ENCODE measurements at regions not wholly inside any gene's neighbourhood (a gene's known extent, or its start where the extent isn't known, plus 50 kb on each side); places are given as distances from the start of the nearest gene placed in this dataset.

GRCh38 chr10:125300937-125301336 lies 140.6 kb upstream of the CTBP2 start:
- TF ChIP-seq POLR2A (IDR thresholded peaks at IDR 0.05) = no peak
- TF ChIP-seq CTCF (IDR thresholded peaks at IDR 0.05) = no peak

All from right lobe of liver (tissue), 4 donors.